Hematopoietic multipotent progenitor cell (in vitro differentiated cells): ENCODE measurements at regions not wholly inside any gene's neighbourhood (a gene's known extent, or its start where the extent isn't known, plus 50 kb on each side); places are given as distances from the start of the nearest gene placed in this dataset.

ENCODE experiments used
- DNase-seq, 3 donors: peaks; one replicate each; pipeline ENCODE4 v3.0.0-alpha.2; 2011 to 2015; ENCODE audit warnings: low read depth in 2 of 3, low spot score in 2 of 3

- no peak for DNase-seq
Observed at GRCh38 chr6:28585335-28585734, 59.7 kb downstream of the GPX5 start.

GRCh38 chr6:28586324-28586723 is 60.6 kb downstream of the GPX5 start:
- DNase-seq: no peak

GRCh38 chr6:28586962-28587745 is 61.5 kb downstream of the GPX5 start:
- DNase-seq: peak in 2 of 3 donors; percentile 21 to 40

GRCh38 chr6:28587746-28588075 is 62.0 kb downstream of the GPX5 start:
- DNase-seq: no peak

- DNase-seq: no peak
Observed at GRCh38 chr6:28588666-28589065, 63.0 kb downstream of the GPX5 start.

GRCh38 chr6:28589234-28589956 is 63.7 kb downstream of the GPX5 start:
- DNase-seq: peak in 2 of 3 donors; percentile 41 to 76

GRCh38 chr6:28589957-28590349 is 64.3 kb downstream of the GPX5 start:
- no peak for DNase-seq

GRCh38 chr6:28597217-28597835 is 71.6 kb downstream of the GPX5 start:
- peak in 1 of 3 donors; percentile 32 for DNase-seq

- no peak for DNase-seq
Observed at GRCh38 chr6:28597924-28598722, 72.4 kb downstream of the GPX5 start.

GRCh38 chr6:28598757-28599686 is 73.3 kb downstream of the GPX5 start:
- DNase-seq: no peak

- no peak for DNase-seq
Observed at GRCh38 chr6:28600245-28600644, 74.6 kb downstream of the GPX5 start.

GRCh38 chr6:28603891-28604290 is 78.2 kb downstream of the GPX5 start:
- DNase-seq: no peak

GRCh38 chr6:28606424-28607391 is 81.0 kb downstream of the GPX5 start:
- peak in 1 of 3 donors; percentile 53 for DNase-seq

- DNase-seq: no peak
Observed at GRCh38 chr6:28607990-28608389, 82.3 kb downstream of the GPX5 start.

- no peak for DNase-seq
Observed at GRCh38 chr6:28609672-28610071, 84.0 kb downstream of the GPX5 start.

GRCh38 chr6:28615616-28615954 is 89.9 kb downstream of the GPX5 start:
- no peak for DNase-seq

- no peak for DNase-seq
Observed at GRCh38 chr6:28615955-28616747, 90.5 kb downstream of the GPX5 start.

GRCh38 chr6:28618898-28619555 is 93.3 kb downstream of the GPX5 start:
- DNase-seq: no peak
